ENCODE measurements at regions not wholly inside any gene's neighbourhood (a gene's known extent, or its start where the extent isn't known, plus 50 kb on each side); places are given as distances from the start of the nearest gene placed in this dataset.

DNA sequence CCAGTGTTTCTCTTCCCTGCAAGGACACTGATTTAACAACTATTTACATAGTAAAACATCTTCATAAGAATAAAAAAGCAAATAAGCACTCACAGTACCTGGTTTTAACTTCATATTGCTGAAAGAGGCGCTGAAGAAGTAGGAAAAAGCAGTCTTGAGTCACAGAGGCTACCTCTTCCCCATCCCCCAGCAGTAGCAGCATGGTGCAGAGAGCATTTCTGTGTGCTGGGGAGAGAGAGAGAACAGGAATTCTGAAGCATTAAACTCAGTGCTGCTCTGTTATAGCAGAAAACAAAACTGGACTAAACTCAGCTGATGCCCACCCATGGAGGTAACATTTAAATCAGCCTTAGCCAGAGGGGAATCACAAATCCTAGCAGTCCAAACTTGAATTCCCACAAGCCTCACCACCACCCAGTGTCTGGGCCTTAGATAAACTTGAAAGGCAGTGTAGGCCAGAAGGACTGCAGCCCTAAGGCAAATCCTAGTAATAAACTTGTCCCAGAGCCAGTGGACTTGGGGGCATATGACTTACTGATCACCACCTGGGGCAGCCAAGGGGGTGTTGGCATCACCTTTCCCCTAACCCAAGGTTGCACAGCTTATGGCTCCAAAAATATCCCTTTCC, 321.8 kb upstream of the CWC22 start:
- TF ChIP-seq, protein P1, sequence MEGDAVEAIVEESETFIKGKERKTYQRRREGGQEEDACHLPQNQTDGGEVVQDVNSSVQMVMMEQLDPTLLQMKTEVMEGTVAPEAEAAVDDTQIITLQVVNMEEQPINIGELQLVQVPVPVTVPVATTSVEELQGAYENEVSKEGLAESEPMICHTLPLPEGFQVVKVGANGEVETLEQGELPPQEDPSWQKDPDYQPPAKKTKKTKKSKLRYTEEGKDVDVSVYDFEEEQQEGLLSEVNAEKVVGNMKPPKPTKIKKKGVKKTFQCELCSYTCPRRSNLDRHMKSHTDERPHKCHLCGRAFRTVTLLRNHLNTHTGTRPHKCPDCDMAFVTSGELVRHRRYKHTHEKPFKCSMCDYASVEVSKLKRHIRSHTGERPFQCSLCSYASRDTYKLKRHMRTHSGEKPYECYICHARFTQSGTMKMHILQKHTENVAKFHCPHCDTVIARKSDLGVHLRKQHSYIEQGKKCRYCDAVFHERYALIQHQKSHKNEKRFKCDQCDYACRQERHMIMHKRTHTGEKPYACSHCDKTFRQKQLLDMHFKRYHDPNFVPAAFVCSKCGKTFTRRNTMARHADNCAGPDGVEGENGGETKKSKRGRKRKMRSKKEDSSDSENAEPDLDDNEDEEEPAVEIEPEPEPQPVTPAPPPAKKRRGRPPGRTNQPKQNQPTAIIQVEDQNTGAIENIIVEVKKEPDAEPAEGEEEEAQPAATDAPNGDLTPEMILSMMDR (IDR thresholded peaks at IDR 0.05; ENCODE audit: poor library complexity, severe bottlenecking) = no peak
- no peak for TF ChIP-seq POLR2AphosphoS5 (IDR thresholded peaks at IDR 0.05)
- TF ChIP-seq RAD21 (conservative IDR thresholded peaks at IDR 0.05) = no peak
- no peak for TF ChIP-seq EZH2 (IDR thresholded peaks at IDR 0.05; ENCODE audit: borderline replicate concordance, insufficient read depth, low read length, poor library complexity, severe bottlenecking)
- no peak for TF ChIP-seq REST (IDR thresholded peaks at IDR 0.05; ENCODE audit: borderline replicate concordance)
- TF ChIP-seq SMC3 (conservative IDR thresholded peaks at IDR 0.05; ENCODE audit: poor library complexity) = no peak
- no peak for TF ChIP-seq EP300 (conservative IDR thresholded peaks at IDR 0.05; ENCODE audit: poor library complexity, severe bottlenecking)
- no peak for TF ChIP-seq TAF1 (IDR thresholded peaks at IDR 0.05; ENCODE audit: low read depth)
- no peak for TF ChIP-seq MXI1 (conservative IDR thresholded peaks at IDR 0.05; ENCODE audit: poor library complexity, severe bottlenecking)

Measured in neural cell (in vitro differentiated cells).